Fibroblast of lung (primary cell): ENCODE measurements at regions not wholly inside any gene's neighbourhood (a gene's known extent, or its start where the extent isn't known, plus 50 kb on each side); places are given as distances from the start of the nearest gene placed in this dataset.

Source experiments
- DNase-seq, 2 donors: peaks; one replicate each; pipeline versions ENCODE4 v3.0.0 to v3.0.0-alpha.2; 2010; ENCODE audit warnings: low read depth in 2 of 2
- H2AFZ ChIP-seq: 2 replicates; pipeline ENCODE4 v1.5.1; 2012; ENCODE audit warnings: low read length, control low read depth, inconsistent platforms
- H3K27ac ChIP-seq: 2 replicates; pipeline ENCODE4 v1.5.1; 2011; ENCODE audit warnings: low read length, control low read depth; ENCODE audit not compliant: insufficient read depth
- H3K27me3 ChIP-seq: 2 replicates; pipeline ENCODE4 v1.5.1; 2011; ENCODE audit warnings: mild to moderate bottlenecking, low read length; ENCODE audit not compliant: control insufficient read depth, insufficient read depth
- H3K36me3 ChIP-seq: 2 replicates; pipeline ENCODE4 v1.5.1; 2011; ENCODE audit warnings: low read length; ENCODE audit not compliant: control insufficient read depth, insufficient read depth
- H3K4me1 ChIP-seq: 2 replicates; pipeline ENCODE4 v1.5.1; 2011; ENCODE audit warnings: low read length; ENCODE audit not compliant: control insufficient read depth, insufficient read depth; ENCODE audit errors: extremely low read depth
- H3K4me2 ChIP-seq: 2 replicates; pipeline ENCODE4 v1.5.1; 2011; ENCODE audit warnings: low read length, control low read depth; ENCODE audit not compliant: insufficient read depth; ENCODE audit errors: extremely low read depth
- H3K4me3 ChIP-seq, 4 experiments: fragments of 200-600 bp in 1 of 4; sonication (generic) in 1 of 4; replicated peaks in 1 of 4; 2 replicates each; pipeline ENCODE4 v1.5.1; 2011 to 2016; ENCODE audit warnings: low read length in 4 of 4, low read depth in 3 of 4, mild to moderate bottlenecking in 3 of 4, control low read depth in 2 of 4, inconsistent platforms in 1 of 4, mixed read lengths in 1 of 4; ENCODE audit not compliant: insufficient read depth in 1 of 4; ENCODE audit errors: control extremely low read depth in 1 of 4
- H3K79me2 ChIP-seq: 2 replicates; pipeline ENCODE4 v1.5.1; 2012; ENCODE audit warnings: mild to moderate bottlenecking, low read length, inconsistent platforms; ENCODE audit not compliant: control insufficient read depth, insufficient read depth
- H3K9ac ChIP-seq: 2 replicates; pipeline ENCODE4 v1.5.1; 2011; ENCODE audit warnings: mild to moderate bottlenecking, low read length, control low read depth; ENCODE audit not compliant: insufficient read depth
- H3K9me3 ChIP-seq: 2 replicates; pipeline ENCODE4 v1.5.1; 2012; ENCODE audit warnings: low read depth, low read length; ENCODE audit not compliant: control insufficient read depth, insufficient read depth
- H4K20me1 ChIP-seq: 2 replicates; pipeline ENCODE4 v1.5.1; 2011; ENCODE audit warnings: low read length; ENCODE audit not compliant: control insufficient read depth, insufficient read depth; ENCODE audit errors: extremely low read depth
- EZH2 ChIP-seq: IDR thresholded peaks from 2 replicates; pipeline ENCODE4 v1.5.1; 2012; ENCODE audit warnings: low read length, control low read depth, mild to moderate bottlenecking; ENCODE audit errors: missing control alignments
- TF ChIP-seq, protein P1 (sequence below), 2 donors: IDR thresholded peaks in 1 of 2; conservative IDR thresholded peaks in 1 of 2; 1 replicate in 1 of 2; 2 replicates in 1 of 2; pipeline ENCODE4 v1.5.1; 2011 to 2012; ENCODE audit warnings: low read length in 2 of 2, control low read depth in 1 of 2, inconsistent platforms in 1 of 2, low read depth in 1 of 2, mild to moderate bottlenecking in 1 of 2

DNA sequence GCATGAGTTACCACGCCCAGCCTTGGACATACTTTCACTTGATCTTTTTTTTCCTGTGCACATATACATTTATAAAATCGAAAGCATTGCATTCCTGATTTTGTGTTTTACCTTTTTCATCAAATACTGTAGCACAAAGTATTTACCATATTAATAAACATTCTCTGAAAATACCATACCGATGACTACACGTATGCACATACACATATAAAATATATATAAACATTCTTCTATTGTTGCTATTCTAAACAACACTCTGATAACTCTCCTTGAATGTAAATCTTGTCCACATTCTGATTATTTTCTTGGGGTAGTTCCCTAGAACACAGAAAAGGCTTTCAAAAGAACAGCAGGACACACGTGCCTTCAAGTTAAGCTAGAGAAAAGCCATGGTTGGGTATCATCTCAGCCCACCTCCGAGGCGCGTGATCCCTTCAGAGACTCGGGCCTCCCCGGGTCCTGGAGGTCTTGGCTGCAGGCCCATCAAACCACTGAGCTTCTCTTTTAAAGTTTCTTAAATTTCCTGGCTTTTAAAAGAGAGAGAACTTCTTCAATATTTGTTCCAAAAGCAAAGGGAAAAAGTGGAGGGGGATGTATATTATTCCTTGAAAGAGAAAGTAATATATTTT is 198.1 kb downstream of the MYLK4 start:
- Histone ChIP-seq H3K4me1 (no peaks in the 10 kb centered on the region), H4K20me1 (no peaks in the 10 kb centered on the region), H2AFZ (no peak overlapping the region), H3K9ac (no peak overlapping the region), H3K9me3 (no peaks in the 10 kb centered on the region), H3K27ac (no peak overlapping the region), H3K79me2 (no peaks in the 10 kb centered on the region), H3K27me3 (no peaks in the 10 kb centered on the region), H3K4me2 (no peak overlapping the region), H3K4me3 (no peak overlapping the region), H3K36me3 (no peaks in the 10 kb centered on the region)
- TF ChIP-seq, protein P1, sequence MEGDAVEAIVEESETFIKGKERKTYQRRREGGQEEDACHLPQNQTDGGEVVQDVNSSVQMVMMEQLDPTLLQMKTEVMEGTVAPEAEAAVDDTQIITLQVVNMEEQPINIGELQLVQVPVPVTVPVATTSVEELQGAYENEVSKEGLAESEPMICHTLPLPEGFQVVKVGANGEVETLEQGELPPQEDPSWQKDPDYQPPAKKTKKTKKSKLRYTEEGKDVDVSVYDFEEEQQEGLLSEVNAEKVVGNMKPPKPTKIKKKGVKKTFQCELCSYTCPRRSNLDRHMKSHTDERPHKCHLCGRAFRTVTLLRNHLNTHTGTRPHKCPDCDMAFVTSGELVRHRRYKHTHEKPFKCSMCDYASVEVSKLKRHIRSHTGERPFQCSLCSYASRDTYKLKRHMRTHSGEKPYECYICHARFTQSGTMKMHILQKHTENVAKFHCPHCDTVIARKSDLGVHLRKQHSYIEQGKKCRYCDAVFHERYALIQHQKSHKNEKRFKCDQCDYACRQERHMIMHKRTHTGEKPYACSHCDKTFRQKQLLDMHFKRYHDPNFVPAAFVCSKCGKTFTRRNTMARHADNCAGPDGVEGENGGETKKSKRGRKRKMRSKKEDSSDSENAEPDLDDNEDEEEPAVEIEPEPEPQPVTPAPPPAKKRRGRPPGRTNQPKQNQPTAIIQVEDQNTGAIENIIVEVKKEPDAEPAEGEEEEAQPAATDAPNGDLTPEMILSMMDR (conservative IDR thresholded peaks at IDR 0.05 in 1 of 2, IDR thresholded peaks at IDR 0.05 in 1 of 2; ENCODE audit: low read depth in 1 of 2, low read length in 2 of 2), result no peak
- no peak for TF ChIP-seq EZH2
- no peak for DNase-seq

DNA sequence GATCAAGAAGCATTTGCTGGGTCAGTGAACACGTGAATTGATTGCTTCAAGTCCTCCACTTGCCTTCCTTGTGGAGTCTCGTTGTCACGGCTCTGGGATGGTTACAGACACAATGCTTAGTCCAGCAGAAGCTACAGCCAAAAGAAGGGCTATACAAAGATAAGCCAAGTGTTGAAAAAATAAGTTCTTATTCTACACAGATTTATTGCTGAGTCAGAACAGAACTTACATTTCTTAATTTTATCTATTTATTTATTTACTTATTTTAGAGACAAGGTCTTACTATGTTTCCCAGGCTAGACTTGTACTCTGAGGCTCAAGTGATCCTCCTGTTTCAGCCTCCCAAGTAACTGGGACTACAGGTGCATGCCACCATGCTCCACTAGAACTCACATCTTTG is 199.0 kb downstream of the MYLK4 start:
- Histone ChIP-seq H3K79me2 (no peaks in the 10 kb centered on the region), H3K4me2 (no peak overlapping the region), H3K9ac (no peak overlapping the region), H3K27me3 (no peaks in the 10 kb centered on the region), H3K4me1 (no peaks in the 10 kb centered on the region), H3K9me3 (no peaks in the 10 kb centered on the region), H3K27ac (no peak overlapping the region), H3K4me3 (no peak overlapping the region), H2AFZ (no peak overlapping the region), H4K20me1 (no peaks in the 10 kb centered on the region), H3K36me3 (no peaks in the 10 kb centered on the region)
- TF ChIP-seq EZH2, result no peak
- TF ChIP-seq, protein P1 (conservative IDR thresholded peaks at IDR 0.05 in 1 of 2, IDR thresholded peaks at IDR 0.05 in 1 of 2; ENCODE audit: low read depth in 1 of 2, low read length in 2 of 2), result no peak
- no peak for DNase-seq

- no peaks in the 10 kb centered on the region for H3K9me3 ChIP-seq
- no peaks in the 10 kb centered on the region for H3K4me1 ChIP-seq
- H4K20me1 ChIP-seq, result no peaks in the 10 kb centered on the region
- no peaks in the 10 kb centered on the region for H3K27me3 ChIP-seq
- H3K36me3 ChIP-seq, result no peaks in the 10 kb centered on the region
- no peak overlapping the region for H2AFZ ChIP-seq
- TF ChIP-seq, protein P1 (conservative IDR thresholded peaks at IDR 0.05 in 1 of 2, IDR thresholded peaks at IDR 0.05 in 1 of 2; ENCODE audit: low read depth in 1 of 2, low read length in 2 of 2), result no peak
- no peak for TF ChIP-seq EZH2
- no peaks in the 10 kb centered on the region for H3K79me2 ChIP-seq
- DNase-seq, result no peak
- H3K9ac ChIP-seq, result no peak overlapping the region
- H3K4me2 ChIP-seq, result no peak overlapping the region
- H3K4me3 ChIP-seq, result no peak overlapping the region
- no peak overlapping the region for H3K27ac ChIP-seq
Measured at GRCh38 chr6:2550247-2550646, 200.5 kb downstream of the MYLK4 start.
